ENCODE measurements at regions not wholly inside any gene's neighbourhood (a gene's known extent, or its start where the extent isn't known, plus 50 kb on each side); places are given as distances from the start of the nearest gene placed in this dataset.

DNA sequence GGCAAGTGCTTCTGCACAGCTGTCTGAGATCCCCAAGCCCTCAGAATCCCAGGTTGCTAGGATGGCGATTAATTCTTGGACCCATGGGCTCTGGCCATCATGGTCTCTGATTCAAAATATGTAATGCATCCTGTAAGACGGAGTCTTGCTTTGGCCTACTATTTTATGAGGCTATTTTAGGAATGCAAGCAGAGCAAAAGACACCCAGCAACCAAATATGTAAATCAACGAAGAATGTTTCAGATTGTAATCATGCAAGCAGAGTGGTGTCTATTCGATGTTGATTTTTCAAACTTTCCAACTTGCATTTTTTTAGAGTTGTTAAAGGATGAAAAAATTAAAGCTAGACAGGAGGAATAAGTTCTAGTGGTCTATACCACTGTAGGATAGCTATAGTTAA, 154.8 kb downstream of the COL6A3 start:
- H3K36me3 Mint-ChIP-seq (ENCODE audit: low read depth), result peaks cover 5% of the 10 kb centered on the region; the same call in 1 of the 2 replicates
- TF ChIP-seq, protein P1, sequence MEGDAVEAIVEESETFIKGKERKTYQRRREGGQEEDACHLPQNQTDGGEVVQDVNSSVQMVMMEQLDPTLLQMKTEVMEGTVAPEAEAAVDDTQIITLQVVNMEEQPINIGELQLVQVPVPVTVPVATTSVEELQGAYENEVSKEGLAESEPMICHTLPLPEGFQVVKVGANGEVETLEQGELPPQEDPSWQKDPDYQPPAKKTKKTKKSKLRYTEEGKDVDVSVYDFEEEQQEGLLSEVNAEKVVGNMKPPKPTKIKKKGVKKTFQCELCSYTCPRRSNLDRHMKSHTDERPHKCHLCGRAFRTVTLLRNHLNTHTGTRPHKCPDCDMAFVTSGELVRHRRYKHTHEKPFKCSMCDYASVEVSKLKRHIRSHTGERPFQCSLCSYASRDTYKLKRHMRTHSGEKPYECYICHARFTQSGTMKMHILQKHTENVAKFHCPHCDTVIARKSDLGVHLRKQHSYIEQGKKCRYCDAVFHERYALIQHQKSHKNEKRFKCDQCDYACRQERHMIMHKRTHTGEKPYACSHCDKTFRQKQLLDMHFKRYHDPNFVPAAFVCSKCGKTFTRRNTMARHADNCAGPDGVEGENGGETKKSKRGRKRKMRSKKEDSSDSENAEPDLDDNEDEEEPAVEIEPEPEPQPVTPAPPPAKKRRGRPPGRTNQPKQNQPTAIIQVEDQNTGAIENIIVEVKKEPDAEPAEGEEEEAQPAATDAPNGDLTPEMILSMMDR (IDR thresholded peaks at IDR 0.05), result no peak
- H3K27ac Mint-ChIP-seq, result peak overlapping the region; percentile 90
- peaks cover 97% of the 10 kb centered on the region for H3K4me1 Mint-ChIP-seq (ENCODE audit: low read depth)
- H3K9me3 Mint-ChIP-seq, result no peaks in the 10 kb centered on the region
- DNase-seq, result peak; percentile 59
- H3K27me3 Mint-ChIP-seq (ENCODE audit: insufficient read depth), result no peaks in the 10 kb centered on the region; the same call in 1 of the 2 replicates
- H3K4me3 Mint-ChIP-seq, result peak overlapping the region; percentile 62; the same call in 1 of the 2 replicates

DNA sequence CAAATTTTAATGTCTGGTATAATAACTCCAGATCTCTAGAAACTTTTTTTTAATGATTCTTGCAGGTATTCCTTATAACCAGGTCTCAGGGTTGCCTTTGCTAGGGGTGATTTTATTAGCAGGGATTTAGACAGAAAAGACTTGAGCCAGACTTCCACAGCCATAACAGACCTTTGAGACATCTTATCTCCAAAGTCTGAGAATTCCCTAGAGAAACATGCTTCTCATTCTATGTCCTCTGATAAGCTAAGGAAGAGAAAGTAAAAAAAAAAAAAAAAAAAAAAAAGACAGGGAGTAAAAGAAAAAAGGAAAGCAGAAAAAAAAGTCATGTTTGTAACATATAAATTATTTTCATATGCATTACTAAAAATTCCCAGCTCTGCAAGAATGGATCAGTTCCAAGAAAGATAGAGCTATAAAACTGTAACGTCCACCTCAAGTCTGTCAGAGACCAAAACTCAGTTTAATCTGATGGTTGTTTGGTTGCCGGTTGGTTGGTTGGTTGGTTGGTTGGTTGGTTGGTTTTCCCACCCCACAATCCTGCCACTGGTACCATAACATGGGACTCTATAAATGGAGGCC, 153.8 kb downstream of the COL6A3 start:
- H3K4me1 Mint-ChIP-seq (ENCODE audit: low read depth), result peaks cover 97% of the 10 kb centered on the region
- no peak for DNase-seq

DNA sequence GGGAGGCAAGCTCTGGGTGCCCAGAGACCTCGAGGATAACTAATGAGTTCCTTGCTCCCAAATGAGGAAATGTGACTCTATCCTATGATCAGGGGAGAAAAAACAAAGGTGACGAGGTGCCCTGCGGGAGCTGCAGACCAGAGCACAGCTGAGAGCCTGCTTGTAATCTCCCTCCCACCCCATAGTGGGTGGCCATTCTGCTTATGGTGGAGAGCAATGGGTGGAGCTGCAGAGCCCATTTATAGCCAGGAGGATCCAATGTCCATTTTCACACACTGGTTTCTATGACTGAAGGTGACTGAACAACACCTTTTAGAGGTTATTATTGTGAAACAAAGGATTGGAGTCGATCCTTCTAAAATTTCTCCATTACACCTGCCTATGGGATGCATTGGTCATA, 153.3 kb downstream of the COL6A3 start:
- no peaks in the 10 kb centered on the region; the same call in 1 of the 2 replicates for H3K27me3 Mint-ChIP-seq (ENCODE audit: insufficient read depth)
- no peaks in the 10 kb centered on the region for H3K9me3 Mint-ChIP-seq

More for the DNA sequence above, 153.8 kb downstream of the COL6A3 start:
- H3K27ac Mint-ChIP-seq, result peak overlapping the region; percentile 20; the same call in 1 of the 2 replicates
- TF ChIP-seq, protein P1 (IDR thresholded peaks at IDR 0.05), result no peak
- no peaks in the 10 kb centered on the region for H3K9me3 Mint-ChIP-seq
- no peak overlapping the region for H3K4me3 Mint-ChIP-seq
- H3K27me3 Mint-ChIP-seq (ENCODE audit: insufficient read depth), result no peaks in the 10 kb centered on the region; the same call in 1 of the 2 replicates
- peaks cover 5% of the 10 kb centered on the region; the same call in 1 of the 2 replicates for H3K36me3 Mint-ChIP-seq (ENCODE audit: low read depth)

DNA sequence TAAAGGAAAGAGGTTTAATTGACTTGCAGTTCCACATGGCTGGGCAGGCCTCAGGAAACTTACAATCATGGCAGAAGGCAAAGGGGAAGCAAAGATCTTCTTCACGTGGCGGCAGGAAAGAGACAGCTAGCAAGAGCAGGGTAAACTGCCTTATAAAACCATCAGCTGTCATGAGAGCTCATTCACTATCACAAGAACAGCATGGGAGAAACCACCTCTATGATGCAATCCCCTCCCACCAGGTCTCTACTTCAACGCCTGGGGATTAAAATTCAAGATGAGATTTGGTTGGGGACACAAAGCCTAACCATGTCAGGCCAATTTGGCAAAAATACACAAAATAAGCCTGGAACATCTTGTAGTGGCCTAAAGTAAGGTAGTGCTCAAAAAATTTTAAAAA, 152.6 kb downstream of the COL6A3 start:
- Mint-ChIP-seq H3K9me3 (no peaks in the 10 kb centered on the region), H3K4me1 (ENCODE audit: low read depth) (peaks cover 92% of the 10 kb centered on the region), H3K27ac (no peak overlapping the region), H3K4me3 (no peak overlapping the region), H3K36me3 (ENCODE audit: low read depth) (peaks cover 5% of the 10 kb centered on the region; the same call in 1 of the 2 replicates), H3K27me3 (ENCODE audit: insufficient read depth) (no peaks in the 10 kb centered on the region; the same call in 1 of the 2 replicates)
- no peak for DNase-seq
- TF ChIP-seq, protein P1 (IDR thresholded peaks at IDR 0.05), result no peak

More for the DNA sequence above, 153.3 kb downstream of the COL6A3 start:
- no peak for DNase-seq
- H3K4me1 Mint-ChIP-seq (ENCODE audit: low read depth), result peaks cover 97% of the 10 kb centered on the region
- H3K36me3 Mint-ChIP-seq (ENCODE audit: low read depth), result peaks cover 5% of the 10 kb centered on the region; the same call in 1 of the 2 replicates
- H3K4me3 Mint-ChIP-seq, result no peak overlapping the region
- peak overlapping the region; percentile 20; the same call in 1 of the 2 replicates for H3K27ac Mint-ChIP-seq
- TF ChIP-seq, protein P1 (IDR thresholded peaks at IDR 0.05), result no peak

DNA sequence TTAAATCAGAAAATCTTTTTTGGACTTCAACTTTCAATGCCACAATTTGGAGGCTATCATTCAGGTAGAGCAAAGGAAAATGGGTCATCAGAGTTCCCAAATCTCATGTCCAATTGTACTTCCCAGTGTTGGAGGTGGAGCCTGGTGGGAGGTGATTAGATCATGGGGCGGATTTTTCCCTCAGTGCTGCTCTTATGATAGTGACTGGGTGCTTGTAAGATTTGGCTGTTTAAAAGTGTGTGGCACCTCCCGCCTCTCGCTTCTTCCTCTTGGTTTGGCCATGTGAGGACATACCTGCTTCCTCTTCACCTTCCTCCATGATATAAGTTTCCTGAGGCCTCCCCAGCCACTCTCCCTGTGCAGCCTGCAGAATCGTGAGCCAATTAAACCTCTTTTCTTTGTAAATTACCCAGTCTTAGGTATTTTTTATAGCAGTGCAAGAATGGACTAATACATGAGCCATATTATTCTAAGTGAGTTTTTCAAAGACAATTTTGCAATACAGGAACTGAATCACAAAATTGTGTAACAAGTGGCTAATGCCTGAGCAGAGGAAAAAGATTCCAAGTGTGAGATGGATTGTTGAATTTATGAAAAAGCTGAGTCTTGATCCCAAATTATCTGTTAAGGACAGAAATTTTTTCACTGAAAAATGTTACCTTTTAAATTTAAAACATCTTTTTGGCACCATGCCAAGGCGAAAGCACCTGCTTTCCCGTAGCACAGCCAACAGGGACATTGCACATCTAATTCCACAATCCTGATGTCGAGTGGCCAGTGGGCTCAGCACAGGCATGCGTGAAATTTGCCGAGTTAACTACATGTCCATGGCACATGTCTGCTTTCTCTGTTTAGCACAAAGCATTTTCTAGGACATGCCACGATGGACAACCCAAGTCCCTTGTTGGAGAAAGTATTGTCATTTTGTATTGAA, 150.9 kb downstream of the COL6A3 start:
- H3K27ac Mint-ChIP-seq, result peak overlapping the region; percentile 80

More for the DNA sequence above, 150.9 kb downstream of the COL6A3 start:
- peak; percentile 83 for DNase-seq
- TF ChIP-seq, protein P1 (IDR thresholded peaks at IDR 0.05), result no peak
- H3K27me3 Mint-ChIP-seq (ENCODE audit: insufficient read depth), result no peaks in the 10 kb centered on the region; the same call in 1 of the 2 replicates
- no peaks in the 10 kb centered on the region for H3K9me3 Mint-ChIP-seq
- H3K36me3 Mint-ChIP-seq (ENCODE audit: low read depth), result peaks cover 5% of the 10 kb centered on the region; the same call in 1 of the 2 replicates
- H3K4me1 Mint-ChIP-seq (ENCODE audit: low read depth), result peaks cover 75% of the 10 kb centered on the region
- H3K4me3 Mint-ChIP-seq, result peak overlapping the region; percentile 47

Measured in HFFc6 (cell line).